Panc1 (cell line): ENCODE measurements at regions not wholly inside any gene's neighbourhood (a gene's known extent, or its start where the extent isn't known, plus 50 kb on each side); places are given as distances from the start of the nearest gene placed in this dataset.

Experiments
- CTCF ChIP-seq: fragments of 450-650 bp; IDR thresholded peaks from 2 replicates; pipeline ENCODE4 v1.5.1; 2017; ENCODE audit warnings: mild to moderate bottlenecking
- POLR2AphosphoS5 ChIP-seq: IDR thresholded peaks from 2 replicates; pipeline ENCODE4 v1.6.1; 2012; ENCODE audit warnings: mild to moderate bottlenecking, low read depth, low read length, moderate library complexity
- REST ChIP-seq, 2 experiments: IDR thresholded peaks; 2 replicates each; pipeline ENCODE4 v1.6.1; 2011 to 2012; ENCODE audit warnings: low read depth in 2 of 2, control low read depth in 1 of 2, low read length in 1 of 2, mild to moderate bottlenecking in 1 of 2, moderate library complexity in 1 of 2; ENCODE audit not compliant: insufficient read depth in 1 of 2
- SIN3A ChIP-seq: IDR thresholded peaks from 2 replicates; pipeline ENCODE4 v1.6.1; 2012; ENCODE audit warnings: low read depth, mild to moderate bottlenecking, low read length, moderate library complexity, borderline replicate concordance; ENCODE audit not compliant: insufficient read depth

- TF ChIP-seq POLR2AphosphoS5, result no peak
- TF ChIP-seq CTCF, result no peak
- no peak for TF ChIP-seq REST (IDR thresholded peaks at IDR 0.05; ENCODE audit: insufficient read depth in 1 of 2, low read depth in 2 of 2, low read length in 1 of 2)
- no peak for TF ChIP-seq SIN3A
Observed at GRCh38 chr1:103326595-103326994, 198.9 kb upstream of the RNPC3 start.
